Skin of body (tissue), 1 donor: ENCODE measurements at regions not wholly inside any gene's neighbourhood (a gene's known extent, or its start where the extent isn't known, plus 50 kb on each side); places are given as distances from the start of the nearest gene placed in this dataset.

ENCODE experiments used
- DNase-seq: peaks from one replicate; lab custom pipeline; 2025; lab: John Stamatoyannopoulos, UW

DNA sequence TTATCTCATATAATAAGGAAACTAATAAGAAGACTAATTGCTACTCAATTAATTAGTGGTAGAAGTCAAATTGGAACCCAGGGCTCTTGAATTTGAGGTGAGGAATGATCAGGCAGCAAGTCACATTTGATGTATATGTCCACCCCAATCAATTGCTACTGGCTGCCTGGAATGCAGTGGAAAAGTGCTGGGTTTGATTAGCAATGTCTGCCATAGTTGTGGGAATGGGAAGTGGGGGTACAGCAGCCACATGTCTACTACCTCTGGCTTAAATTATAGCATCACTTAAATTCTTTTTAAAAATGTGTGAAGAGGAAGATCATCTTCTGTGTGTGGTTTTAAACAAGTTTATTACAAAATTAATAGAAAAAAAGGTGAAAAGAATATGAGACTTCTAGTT, 50.8 kb upstream of the NAV2 start:
- no peak for DNase-seq

GRCh38 chr11:19660076-19660475, 52.6 kb upstream of the NAV2 start:
- no peak for DNase-seq

DNA sequence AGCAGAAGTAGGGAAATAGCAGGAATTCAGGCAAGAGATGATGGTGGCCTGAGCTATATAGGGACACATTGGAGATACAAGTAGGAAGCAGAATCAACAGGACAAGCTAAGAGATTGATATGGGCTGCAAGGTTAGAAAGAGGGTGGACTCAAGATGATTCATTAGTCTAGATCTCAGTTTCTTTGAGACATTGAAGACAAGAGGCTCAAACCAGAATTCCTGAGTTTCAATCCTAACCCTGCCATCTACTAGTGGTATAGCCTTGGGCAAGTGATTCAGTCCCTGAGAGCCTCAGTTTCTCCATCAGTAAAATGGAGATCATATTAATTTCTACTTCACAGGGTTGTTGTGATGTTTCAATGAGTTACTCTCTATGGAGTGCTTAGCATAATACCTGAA, 53.1 kb upstream of the NAV2 start:
- DNase-seq: no peak

- DNase-seq: no peak
Measured at GRCh38 chr11:19658344-19658743, 54.3 kb upstream of the NAV2 start.

DNA sequence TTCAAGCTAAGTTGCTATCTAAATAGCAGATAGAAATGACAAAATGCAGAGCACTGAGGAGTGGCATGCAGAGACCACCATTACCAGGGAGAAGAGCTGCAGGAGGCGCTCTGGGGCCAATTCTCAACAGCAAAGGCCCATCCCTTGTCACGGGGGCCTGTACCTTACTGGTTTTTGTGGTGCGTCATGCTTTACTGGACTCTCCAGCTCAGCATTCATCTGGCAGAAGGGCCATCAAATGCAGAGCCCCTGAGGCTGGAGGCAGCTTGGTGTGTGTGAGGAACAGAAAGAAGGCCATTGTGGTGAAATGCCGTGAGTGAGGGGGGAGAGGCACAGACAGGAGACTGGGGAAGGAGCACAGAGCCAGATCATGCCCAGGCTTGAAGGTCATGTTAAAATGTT, 56.5 kb upstream of the NAV2 start:
- DNase-seq: no peak

DNA sequence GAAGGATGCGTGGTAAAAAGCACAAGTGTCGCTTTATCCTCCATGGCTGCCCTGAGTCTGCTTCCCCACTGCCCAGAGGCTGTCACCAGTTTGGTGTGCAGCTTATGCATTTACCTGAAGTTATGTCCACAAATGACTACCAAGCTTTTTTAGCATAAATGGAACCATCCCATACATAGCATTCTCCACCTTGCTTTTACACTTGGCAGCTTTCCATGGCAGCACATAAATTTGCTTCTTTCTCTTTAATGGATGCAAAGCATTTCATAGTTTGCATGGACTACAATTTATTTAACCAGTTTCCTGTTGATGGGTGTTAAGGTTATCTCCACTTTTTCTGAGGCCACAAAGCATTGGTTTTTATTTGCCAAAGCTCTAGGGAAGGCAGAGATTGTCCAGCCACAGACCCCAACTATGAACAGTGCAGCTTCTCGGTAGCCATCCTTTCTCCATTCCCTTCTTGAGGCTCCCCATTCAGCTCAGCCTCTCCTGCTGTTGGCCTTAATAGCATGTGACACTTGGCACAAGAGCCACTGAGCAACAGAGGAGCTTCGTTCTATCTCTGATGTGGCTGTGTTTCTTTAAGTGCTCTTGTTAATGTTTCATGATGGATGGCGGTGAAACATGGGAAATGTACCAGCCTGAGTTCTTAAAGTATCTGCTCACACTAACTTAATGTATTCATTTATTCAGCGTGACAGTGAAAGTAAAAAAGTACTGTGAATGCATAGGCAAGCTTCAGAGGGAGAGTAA, 59.8 kb upstream of the NAV2 start:
- no peak for DNase-seq

DNA sequence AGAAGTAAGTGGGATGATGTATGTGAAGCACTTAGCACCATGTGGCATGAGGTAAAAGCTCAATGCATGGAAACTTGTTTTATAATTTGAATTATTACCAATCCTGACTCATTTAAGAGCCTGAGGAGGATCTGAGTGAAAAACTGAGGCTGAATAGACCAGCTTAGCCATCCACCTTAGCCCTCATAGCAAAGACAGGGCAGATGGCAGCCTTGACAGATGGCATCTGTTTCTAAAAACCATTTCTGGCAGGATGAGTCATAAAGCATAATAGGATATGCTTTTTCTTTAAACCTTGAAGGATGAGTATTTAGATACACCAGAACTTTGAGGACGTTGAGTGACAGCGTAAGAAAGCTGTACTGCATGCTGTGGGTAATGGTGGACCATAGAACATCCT, 61.0 kb upstream of the NAV2 start:
- DNase-seq: no peak

- no peak for DNase-seq
Measured at GRCh38 chr11:19651028-19651427, 61.6 kb upstream of the NAV2 start.

DNA sequence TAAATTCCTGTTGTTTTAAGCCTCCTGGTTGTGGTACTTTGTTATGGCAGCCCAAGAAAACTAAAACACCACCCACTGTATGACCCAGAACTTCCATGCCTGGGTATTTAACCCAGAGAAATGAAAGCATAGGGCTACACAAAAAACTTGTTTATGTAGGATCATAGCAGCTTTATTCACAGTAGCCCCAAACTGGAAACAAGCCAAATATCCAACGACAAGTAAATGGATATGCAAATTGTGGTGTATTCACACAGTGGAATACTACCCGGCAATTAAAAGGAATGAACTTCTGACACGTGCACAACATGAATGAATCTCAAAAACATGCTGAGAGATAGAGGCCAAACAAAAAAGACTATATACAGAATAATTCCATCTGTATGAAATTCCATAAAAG, 62.2 kb upstream of the NAV2 start:
- no peak for DNase-seq

- DNase-seq: no peak
Measured at GRCh38 chr11:19649751-19650150, 62.9 kb upstream of the NAV2 start.

DNA sequence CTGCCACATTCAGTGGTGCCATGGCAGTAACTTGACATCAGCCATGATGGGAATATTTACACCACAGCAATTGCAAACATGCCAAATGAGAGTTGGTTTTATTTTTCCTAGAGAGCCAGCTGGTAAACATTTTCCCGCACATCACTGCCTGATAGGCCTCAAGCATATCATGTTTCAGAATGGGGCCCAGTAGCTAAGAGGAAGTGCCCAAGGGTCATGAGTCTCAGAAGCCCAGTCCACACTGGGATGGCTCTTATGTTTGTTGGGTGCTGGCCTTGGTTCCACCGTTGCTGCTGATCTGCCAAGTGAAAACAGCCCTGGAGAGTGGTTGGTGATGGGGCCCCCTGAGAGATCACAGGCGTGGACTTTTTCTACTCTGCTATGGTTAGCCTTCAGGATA, 64.3 kb upstream of the NAV2 start:
- no peak for DNase-seq

DNA sequence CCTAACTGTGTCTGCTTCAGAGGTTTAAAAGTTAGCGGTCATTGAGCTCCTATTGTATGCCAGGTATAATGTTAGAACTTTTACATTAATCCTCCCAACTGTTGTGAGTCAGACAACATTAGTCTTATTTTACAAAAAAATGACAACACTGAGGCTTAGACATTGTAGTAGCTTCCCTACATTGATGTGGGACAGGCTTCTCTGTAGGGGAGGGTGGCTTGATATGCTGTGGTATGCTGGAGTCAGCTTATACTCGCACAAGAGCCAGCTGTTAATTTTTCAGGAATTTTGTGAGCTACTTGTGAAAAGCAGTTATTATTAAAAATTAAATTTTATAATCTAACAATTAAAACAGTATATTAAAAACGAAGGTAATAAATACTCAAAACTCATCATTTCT, 64.8 kb upstream of the NAV2 start:
- no peak for DNase-seq

DNA sequence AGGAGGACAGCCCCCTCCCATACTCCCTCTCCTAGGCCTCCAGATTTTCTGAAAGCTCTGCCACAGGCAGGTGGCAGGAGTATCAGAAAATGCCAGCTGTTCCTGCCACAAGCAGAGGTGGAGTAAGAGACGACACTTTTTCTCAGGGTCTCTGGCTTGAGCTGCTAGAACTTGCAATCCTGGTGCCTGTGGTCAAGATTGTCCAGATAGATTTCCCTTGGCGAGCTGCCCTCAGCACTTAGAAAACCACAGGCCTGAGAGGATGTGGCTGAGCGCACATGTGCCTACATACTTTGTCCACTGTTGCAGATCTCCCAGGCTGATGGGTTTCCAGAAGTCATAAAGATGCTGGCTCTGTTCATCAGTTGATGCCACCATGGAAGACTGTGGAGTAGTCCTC, 65.7 kb upstream of the NAV2 start:
- no peak for DNase-seq

DNA sequence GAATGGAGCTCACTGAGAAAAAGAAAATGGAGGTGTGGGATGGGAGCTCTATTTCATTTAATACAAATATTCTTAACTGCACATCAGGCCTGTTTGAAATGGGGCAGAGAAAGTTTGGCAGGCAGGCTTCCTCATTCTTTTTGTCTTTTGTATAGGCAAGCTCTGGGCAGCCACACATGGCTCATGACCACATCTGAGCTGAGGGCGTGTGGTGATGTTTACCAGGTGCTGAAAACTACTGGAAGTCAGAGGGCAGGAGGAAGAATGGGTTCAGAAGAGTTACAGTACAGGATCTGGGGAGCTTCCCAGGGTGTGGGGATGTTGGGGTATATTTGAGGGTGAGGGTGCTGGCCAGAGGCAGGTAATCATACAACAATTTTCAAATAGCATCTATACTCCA, 66.3 kb upstream of the NAV2 start:
- DNase-seq: no peak

DNA sequence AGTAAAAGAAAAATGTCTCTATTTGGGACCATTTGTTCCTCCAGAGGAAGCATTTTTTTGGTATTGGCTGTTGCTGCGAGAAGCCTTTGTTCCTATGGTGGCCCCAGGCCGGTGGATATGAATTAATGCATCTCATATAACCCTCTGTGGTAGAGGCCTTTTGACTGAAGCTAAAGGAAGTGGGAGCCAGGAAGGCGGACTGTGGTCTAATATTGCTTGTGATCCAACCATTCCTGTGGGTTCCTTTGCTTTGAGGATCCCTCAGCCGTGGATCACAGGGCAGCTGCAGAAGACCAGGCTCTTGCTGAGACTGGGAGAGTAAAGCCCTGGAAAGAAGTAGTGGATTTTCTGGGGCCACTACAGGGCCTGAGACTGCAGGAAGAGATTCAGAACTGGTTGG, 68.3 kb upstream of the NAV2 start:
- no peak for DNase-seq

DNA sequence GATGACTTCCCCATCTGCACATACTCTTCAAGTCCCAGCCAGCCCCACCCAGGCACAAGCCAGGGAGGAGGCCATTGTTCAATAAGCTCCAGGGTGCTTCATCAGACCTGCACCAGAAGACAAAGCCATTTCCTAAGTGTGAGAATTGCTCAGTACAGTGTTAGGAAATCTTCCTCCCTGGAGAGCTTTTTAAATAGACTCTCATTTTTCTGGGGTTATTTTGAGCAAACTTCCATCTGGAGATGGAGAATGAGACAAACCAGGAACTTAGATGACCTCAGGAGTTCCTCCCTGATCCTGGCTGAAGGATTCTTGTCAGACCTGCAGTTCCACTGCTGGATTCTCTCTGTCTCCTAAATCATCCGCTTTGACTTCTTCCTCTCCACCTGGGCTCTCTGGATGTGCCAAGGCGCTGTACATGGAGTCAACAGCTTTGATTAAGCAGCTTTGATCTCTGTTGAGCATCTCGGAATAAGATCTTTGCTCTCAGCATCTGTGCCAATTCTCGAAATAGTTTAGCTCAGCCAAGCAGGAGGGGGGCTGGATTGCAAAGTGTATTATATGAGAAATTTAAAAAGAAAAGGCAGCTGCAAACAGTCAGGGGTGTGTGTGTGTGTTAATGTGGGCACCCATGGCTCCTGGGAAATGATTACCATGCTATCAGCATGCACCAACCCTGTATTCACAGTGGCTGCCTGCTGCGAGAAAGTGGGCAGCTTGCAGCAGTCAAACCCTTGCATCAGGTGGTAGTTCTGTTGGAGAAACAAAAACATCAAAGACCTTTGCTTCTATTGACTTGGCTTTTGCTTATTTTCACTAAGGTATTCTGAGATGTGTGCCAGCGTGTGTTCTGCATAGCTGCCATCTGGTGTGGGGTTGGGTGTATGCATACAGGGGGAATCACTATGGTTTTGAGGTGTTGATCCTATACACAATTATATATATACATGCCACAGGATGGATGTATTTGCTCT, 70.2 kb upstream of the NAV2 start:
- no peak for DNase-seq

- DNase-seq: no peak
Measured at GRCh38 chr11:19639603-19640105, 73.0 kb upstream of the NAV2 start.

GRCh38 chr11:19635332-19635731, 77.3 kb upstream of the NAV2 start:
- no peak for DNase-seq

- no peak for DNase-seq
Measured at GRCh38 chr11:19633276-19633675, 79.4 kb upstream of the NAV2 start.

GRCh38 chr11:19632499-19632834, 80.2 kb upstream of the NAV2 start:
- DNase-seq: no peak

DNA sequence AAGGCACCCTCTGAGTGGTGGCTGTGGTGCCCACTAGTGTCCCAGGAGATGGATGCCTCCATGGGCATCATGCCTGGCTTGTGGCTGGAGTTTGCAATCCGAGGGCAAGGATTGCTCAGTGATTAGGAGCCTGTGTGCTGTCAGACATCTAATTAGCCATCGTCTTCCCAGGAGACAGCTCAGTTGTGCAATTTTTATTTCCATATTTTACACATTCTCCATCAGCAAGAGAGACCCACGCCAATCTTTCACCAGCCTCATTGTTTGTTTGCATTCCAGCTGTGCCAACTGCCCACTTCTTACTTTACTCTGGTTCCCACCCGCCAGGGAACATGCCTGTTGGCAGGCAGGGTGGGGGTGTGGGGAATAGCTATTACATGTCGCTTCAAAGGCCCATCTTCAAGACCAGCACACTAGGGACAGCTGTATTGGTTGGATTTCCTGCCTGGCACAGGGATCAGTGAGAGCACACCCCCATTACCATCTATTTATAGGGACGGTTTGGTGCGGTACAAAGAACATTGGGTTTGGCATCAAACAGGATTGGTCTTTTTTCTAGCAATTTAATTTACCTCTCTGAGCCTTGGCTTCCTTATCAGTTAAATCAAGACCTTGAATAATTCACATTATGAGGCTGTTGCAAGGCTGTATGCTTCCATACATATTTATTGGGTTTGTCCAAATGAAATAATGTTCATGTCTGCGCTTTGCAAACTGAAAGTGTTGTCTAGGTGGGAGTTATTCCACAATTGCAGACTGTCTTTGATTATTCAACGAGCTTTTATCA, 80.7 kb upstream of the NAV2 start:
- no peak for DNase-seq

DNA sequence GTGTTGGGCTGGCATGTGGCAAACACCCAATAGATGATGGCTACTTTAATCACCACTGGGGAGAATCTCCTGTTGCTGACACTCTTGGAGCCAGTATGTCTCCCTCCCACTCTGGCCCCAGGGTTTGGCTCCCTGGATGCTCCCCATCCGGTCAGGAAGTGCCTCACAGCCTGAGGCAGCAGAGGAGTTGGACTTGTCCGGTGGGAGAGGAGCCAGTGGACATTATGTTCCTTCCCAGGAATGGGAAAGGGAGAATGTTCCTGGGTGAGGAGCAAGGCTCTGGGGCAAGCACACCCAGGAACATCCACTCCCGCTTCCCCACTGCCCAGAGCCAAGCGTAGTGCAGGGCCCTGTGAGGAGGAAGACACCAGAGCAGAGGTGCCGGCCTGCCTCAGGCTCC, 84.6 kb upstream of the NAV2 start:
- no peak for DNase-seq
